ENCODE measurements at regions not wholly inside any gene's neighbourhood (a gene's known extent, or its start where the extent isn't known, plus 50 kb on each side); places are given as distances from the start of the nearest gene placed in this dataset.

DNA sequence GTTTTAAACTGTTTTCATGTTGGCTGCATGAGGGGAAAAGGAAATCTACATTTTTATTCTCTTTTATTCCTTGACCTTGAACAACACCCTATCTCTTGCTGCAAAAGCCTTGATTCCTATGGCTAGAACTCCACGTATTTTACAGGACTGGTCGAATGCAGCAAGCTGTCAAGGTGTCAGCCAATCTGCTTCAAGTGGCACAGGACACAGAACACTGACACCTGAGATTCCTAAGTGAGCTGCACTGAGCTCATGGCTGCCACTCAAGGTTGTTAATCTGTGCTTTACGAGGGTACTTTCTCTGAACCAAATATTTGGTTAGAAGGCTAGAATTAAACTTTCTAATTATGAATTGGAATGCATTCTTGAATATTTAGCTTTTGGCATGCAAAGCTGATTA, 349.7 kb upstream of the COBL start:
- Histone ChIP-seq H3K27me3 (ENCODE audit: control insufficient read depth in 2 of 2, insufficient read depth in 2 of 2, low read length in 2 of 2) (no peaks in the 10 kb centered on the region), H3K4me1 (ENCODE audit: control insufficient read depth in 2 of 2, insufficient read depth in 2 of 2, low read length in 2 of 2) (peaks cover 0 to 3% of the 10 kb centered on the region in 2 donors), H3K9me3 (ENCODE audit: control insufficient read depth in 2 of 2, low read length in 2 of 2) (no peaks in the 10 kb centered on the region), H3K9ac (ENCODE audit: low read depth in 1 of 2, low read length in 2 of 2) (no peak overlapping the region), H3K4me3 (ENCODE audit: low read length in 2 of 2) (no peak overlapping the region), H3K36me3 (ENCODE audit: control insufficient read depth in 2 of 2, insufficient read depth in 2 of 2, low read length in 2 of 2) (no peaks in the 10 kb centered on the region), H3K27ac (ENCODE audit: low read depth in 2 of 2, low read length in 2 of 2) (no peak overlapping the region)

DNA sequence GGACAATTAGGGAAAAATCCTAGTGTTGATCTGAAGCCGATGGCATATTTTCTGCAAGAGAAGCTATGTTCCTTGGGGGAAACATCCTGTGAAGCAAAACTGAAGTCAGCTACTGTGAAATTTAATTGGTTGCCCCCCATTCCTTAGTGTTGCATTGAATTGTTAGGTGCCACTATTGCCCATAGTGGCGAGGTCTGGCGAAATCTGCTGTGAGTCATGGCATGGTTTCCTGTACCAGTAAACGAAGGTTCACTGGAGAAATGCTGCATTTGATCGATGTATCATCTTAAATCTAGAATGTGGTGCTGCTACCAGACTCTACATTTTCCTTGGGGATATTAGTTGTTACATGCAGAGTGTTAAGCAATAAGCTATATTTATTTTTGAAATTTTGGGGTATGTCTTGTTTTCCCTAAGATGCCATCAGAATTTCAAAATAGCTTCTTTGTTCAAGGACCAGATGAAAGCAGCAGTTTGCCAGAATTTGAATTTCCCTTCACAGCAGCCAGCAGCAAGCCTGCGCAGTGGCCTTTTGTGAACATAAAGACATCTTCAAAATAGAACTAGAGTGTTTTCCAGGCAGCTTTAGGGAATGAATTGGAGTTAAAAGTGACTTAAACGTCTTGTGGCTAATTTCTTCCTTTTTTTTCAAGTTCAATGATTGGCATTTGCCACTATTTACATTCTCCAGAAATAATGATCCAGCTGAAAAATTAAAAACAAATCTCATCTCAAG, 348.6 kb upstream of the COBL start:
- Histone ChIP-seq H3K36me3 (ENCODE audit: control insufficient read depth in 2 of 2, insufficient read depth in 2 of 2, low read length in 2 of 2) (no peaks in the 10 kb centered on the region), H3K9me3 (ENCODE audit: control insufficient read depth in 2 of 2, low read length in 2 of 2) (no peaks in the 10 kb centered on the region)

GRCh38 chr7:51660516-51660915, 343.9 kb upstream of the COBL start:
- no peaks in the 10 kb centered on the region for H3K9me3 ChIP-seq (ENCODE audit: control insufficient read depth in 2 of 2, low read length in 2 of 2)
- H3K4me1 ChIP-seq (ENCODE audit: control insufficient read depth in 2 of 2, insufficient read depth in 2 of 2, low read length in 2 of 2) = no peaks in the 10 kb centered on the region
- H3K27me3 ChIP-seq (ENCODE audit: control insufficient read depth in 2 of 2, insufficient read depth in 2 of 2, low read length in 2 of 2) = no peaks in the 10 kb centered on the region
- no peaks in the 10 kb centered on the region for H3K36me3 ChIP-seq (ENCODE audit: control insufficient read depth in 2 of 2, insufficient read depth in 2 of 2, low read length in 2 of 2)
- no peak overlapping the region for H3K9ac ChIP-seq (ENCODE audit: low read depth in 1 of 2, low read length in 2 of 2)
- no peak overlapping the region for H3K27ac ChIP-seq (ENCODE audit: low read depth in 2 of 2, low read length in 2 of 2)
- no peak overlapping the region for H3K4me3 ChIP-seq (ENCODE audit: low read length in 2 of 2)

More for the DNA sequence above, 348.6 kb upstream of the COBL start:
- no peak overlapping the region for H3K4me3 ChIP-seq (ENCODE audit: low read length in 2 of 2)
- H3K4me1 ChIP-seq (ENCODE audit: control insufficient read depth in 2 of 2, insufficient read depth in 2 of 2, low read length in 2 of 2) = peaks cover 0 to 3% of the 10 kb centered on the region in 2 donors
- no peak overlapping the region for H3K9ac ChIP-seq (ENCODE audit: low read depth in 1 of 2, low read length in 2 of 2)
- H3K27me3 ChIP-seq (ENCODE audit: control insufficient read depth in 2 of 2, insufficient read depth in 2 of 2, low read length in 2 of 2) = no peaks in the 10 kb centered on the region
- H3K27ac ChIP-seq (ENCODE audit: low read depth in 2 of 2, low read length in 2 of 2) = no peak overlapping the region

DNA sequence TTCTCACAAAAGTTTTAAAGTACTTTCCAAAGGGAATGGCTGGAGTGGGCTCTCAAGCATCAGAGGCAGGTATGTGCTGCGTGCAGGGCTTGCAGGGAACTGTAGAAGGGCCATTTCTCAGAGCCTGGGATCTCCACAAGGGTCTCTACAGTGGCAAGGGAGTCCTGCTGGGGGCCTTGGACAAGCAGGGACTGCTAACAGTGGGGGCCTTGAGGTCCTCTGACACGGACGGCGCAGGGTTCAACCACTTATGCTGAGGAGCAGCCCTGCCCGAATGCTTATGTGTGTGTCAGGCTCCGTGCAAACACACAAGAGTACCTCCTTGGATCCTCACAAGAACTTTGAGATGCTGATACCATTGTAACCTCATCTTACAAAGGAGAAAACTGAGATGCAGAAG, 342.1 kb upstream of the COBL start:
- Histone ChIP-seq H3K4me3 (ENCODE audit: low read length in 2 of 2) (no peak overlapping the region), H3K9me3 (ENCODE audit: control insufficient read depth in 2 of 2, low read length in 2 of 2) (no peaks in the 10 kb centered on the region), H3K36me3 (ENCODE audit: control insufficient read depth in 2 of 2, insufficient read depth in 2 of 2, low read length in 2 of 2) (no peaks in the 10 kb centered on the region), H3K9ac (ENCODE audit: low read depth in 1 of 2, low read length in 2 of 2) (no peak overlapping the region), H3K4me1 (ENCODE audit: control insufficient read depth in 2 of 2, insufficient read depth in 2 of 2, low read length in 2 of 2) (no peaks in the 10 kb centered on the region), H3K27ac (ENCODE audit: low read depth in 2 of 2, low read length in 2 of 2) (no peak overlapping the region), H3K27me3 (ENCODE audit: control insufficient read depth in 2 of 2, insufficient read depth in 2 of 2, low read length in 2 of 2) (no peaks in the 10 kb centered on the region)

- Histone ChIP-seq H3K36me3 (ENCODE audit: control insufficient read depth in 2 of 2, insufficient read depth in 2 of 2, low read length in 2 of 2) (no peaks in the 10 kb centered on the region), H3K9me3 (ENCODE audit: control insufficient read depth in 2 of 2, low read length in 2 of 2) (no peaks in the 10 kb centered on the region), H3K27me3 (ENCODE audit: control insufficient read depth in 2 of 2, insufficient read depth in 2 of 2, low read length in 2 of 2) (no peaks in the 10 kb centered on the region), H3K9ac (ENCODE audit: low read depth in 1 of 2, low read length in 2 of 2) (no peak overlapping the region), H3K4me3 (ENCODE audit: low read length in 2 of 2) (no peak overlapping the region), H3K4me1 (ENCODE audit: control insufficient read depth in 2 of 2, insufficient read depth in 2 of 2, low read length in 2 of 2) (peaks cover 3 to 4% of the 10 kb centered on the region in 2 donors), H3K27ac (ENCODE audit: low read depth in 2 of 2, low read length in 2 of 2) (no peak overlapping the region)
These were observed 331.3 kb upstream of the COBL start for GRCh38 chr7:51647931-51648351.

DNA sequence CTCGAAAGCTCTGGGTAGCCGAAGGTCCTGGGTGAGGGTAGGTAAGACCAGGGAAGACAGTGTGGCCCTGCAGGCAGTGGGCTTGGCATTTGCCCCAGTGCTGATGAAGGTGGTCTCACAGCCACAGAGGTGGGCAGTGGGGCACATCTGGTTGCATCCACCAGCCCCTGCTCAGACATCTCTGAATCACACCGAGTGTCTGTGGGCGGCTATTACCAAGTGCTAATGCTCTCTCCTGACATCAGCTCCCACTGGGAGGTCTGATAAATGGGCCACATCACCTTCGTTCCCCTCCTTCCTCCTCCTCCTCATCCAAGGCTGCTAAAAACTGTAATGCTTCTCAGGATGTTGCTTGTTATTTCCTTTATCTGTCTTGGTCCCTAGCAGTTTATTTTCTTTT, 330.9 kb upstream of the COBL start:
- no peak overlapping the region for H3K9ac ChIP-seq (ENCODE audit: low read depth in 1 of 2, low read length in 2 of 2)
- H3K36me3 ChIP-seq (ENCODE audit: control insufficient read depth in 2 of 2, insufficient read depth in 2 of 2, low read length in 2 of 2) = no peaks in the 10 kb centered on the region
- peaks cover 3 to 4% of the 10 kb centered on the region in 2 donors for H3K4me1 ChIP-seq (ENCODE audit: control insufficient read depth in 2 of 2, insufficient read depth in 2 of 2, low read length in 2 of 2)
- no peak overlapping the region for H3K27ac ChIP-seq (ENCODE audit: low read depth in 2 of 2, low read length in 2 of 2)
- H3K27me3 ChIP-seq (ENCODE audit: control insufficient read depth in 2 of 2, insufficient read depth in 2 of 2, low read length in 2 of 2) = no peaks in the 10 kb centered on the region
- no peak overlapping the region for H3K4me3 ChIP-seq (ENCODE audit: low read length in 2 of 2)
- H3K9me3 ChIP-seq (ENCODE audit: control insufficient read depth in 2 of 2, low read length in 2 of 2) = no peaks in the 10 kb centered on the region

GRCh38 chr7:51645702-51646298, 329.2 kb upstream of the COBL start:
- no peak overlapping the region for H3K9ac ChIP-seq (ENCODE audit: low read depth in 1 of 2, low read length in 2 of 2)
- no peak overlapping the region for H3K4me3 ChIP-seq (ENCODE audit: low read length in 2 of 2)
- no peak overlapping the region for H3K27ac ChIP-seq (ENCODE audit: low read depth in 2 of 2, low read length in 2 of 2)
- no peaks in the 10 kb centered on the region for H3K27me3 ChIP-seq (ENCODE audit: control insufficient read depth in 2 of 2, insufficient read depth in 2 of 2, low read length in 2 of 2)
- no peaks in the 10 kb centered on the region for H3K36me3 ChIP-seq (ENCODE audit: control insufficient read depth in 2 of 2, insufficient read depth in 2 of 2, low read length in 2 of 2)
- H3K9me3 ChIP-seq (ENCODE audit: control insufficient read depth in 2 of 2, low read length in 2 of 2) = no peaks in the 10 kb centered on the region
- H3K4me1 ChIP-seq (ENCODE audit: control insufficient read depth in 2 of 2, insufficient read depth in 2 of 2, low read length in 2 of 2) = peaks cover 3 to 4% of the 10 kb centered on the region in 2 donors

- Histone ChIP-seq H3K27ac (ENCODE audit: low read depth in 2 of 2, low read length in 2 of 2) (no peak overlapping the region), H3K27me3 (ENCODE audit: control insufficient read depth in 2 of 2, insufficient read depth in 2 of 2, low read length in 2 of 2) (no peaks in the 10 kb centered on the region), H3K9me3 (ENCODE audit: control insufficient read depth in 2 of 2, low read length in 2 of 2) (no peaks in the 10 kb centered on the region), H3K36me3 (ENCODE audit: control insufficient read depth in 2 of 2, insufficient read depth in 2 of 2, low read length in 2 of 2) (no peaks in the 10 kb centered on the region), H3K4me3 (ENCODE audit: low read length in 2 of 2) (no peak overlapping the region), H3K9ac (ENCODE audit: low read depth in 1 of 2, low read length in 2 of 2) (no peak overlapping the region), H3K4me1 (ENCODE audit: control insufficient read depth in 2 of 2, insufficient read depth in 2 of 2, low read length in 2 of 2) (peaks cover 3 to 4% of the 10 kb centered on the region in 2 donors)
These were observed 328.6 kb upstream of the COBL start for GRCh38 chr7:51645255-51645654.

- Histone ChIP-seq H3K27me3 (ENCODE audit: control insufficient read depth in 2 of 2, insufficient read depth in 2 of 2, low read length in 2 of 2) (no peaks in the 10 kb centered on the region), H3K9me3 (ENCODE audit: control insufficient read depth in 2 of 2, low read length in 2 of 2) (no peaks in the 10 kb centered on the region), H3K27ac (ENCODE audit: low read depth in 2 of 2, low read length in 2 of 2) (no peak overlapping the region)
These were observed 327.6 kb upstream of the COBL start for GRCh38 chr7:51644216-51644615.

GRCh38 chr7:51640841-51641240, 324.2 kb upstream of the COBL start:
- no peaks in the 10 kb centered on the region for H3K27me3 ChIP-seq (ENCODE audit: control insufficient read depth in 2 of 2, insufficient read depth in 2 of 2, low read length in 2 of 2)
- H3K36me3 ChIP-seq (ENCODE audit: control insufficient read depth in 2 of 2, insufficient read depth in 2 of 2, low read length in 2 of 2) = no peaks in the 10 kb centered on the region
- no peak overlapping the region for H3K27ac ChIP-seq (ENCODE audit: low read depth in 2 of 2, low read length in 2 of 2)
- no peak overlapping the region for H3K9ac ChIP-seq (ENCODE audit: low read depth in 1 of 2, low read length in 2 of 2)
- no peaks in the 10 kb centered on the region for H3K4me1 ChIP-seq (ENCODE audit: control insufficient read depth in 2 of 2, insufficient read depth in 2 of 2, low read length in 2 of 2)
- no peaks in the 10 kb centered on the region for H3K9me3 ChIP-seq (ENCODE audit: control insufficient read depth in 2 of 2, low read length in 2 of 2)
- no peak overlapping the region for H3K4me3 ChIP-seq (ENCODE audit: low read length in 2 of 2)

More at GRCh38 chr7:51644216-51644615, 327.6 kb upstream of the COBL start:
- no peaks in the 10 kb centered on the region for H3K36me3 ChIP-seq (ENCODE audit: control insufficient read depth in 2 of 2, insufficient read depth in 2 of 2, low read length in 2 of 2)
- H3K4me3 ChIP-seq (ENCODE audit: low read length in 2 of 2) = no peak overlapping the region
- no peak overlapping the region for H3K9ac ChIP-seq (ENCODE audit: low read depth in 1 of 2, low read length in 2 of 2)
- H3K4me1 ChIP-seq (ENCODE audit: control insufficient read depth in 2 of 2, insufficient read depth in 2 of 2, low read length in 2 of 2) = peaks cover 3 to 4% of the 10 kb centered on the region in 2 donors
